Neural cell (in vitro differentiated cells): ENCODE measurements at regions not wholly inside any gene's neighbourhood (a gene's known extent, or its start where the extent isn't known, plus 50 kb on each side); places are given as distances from the start of the nearest gene placed in this dataset.

Experiments
- H2AFZ ChIP-seq: fragments of 200-600, 300-800 bp; sonication (generic), shearing (Covaris generic); 2 replicates; pipeline ENCODE4 v1.6.0; 2014; ENCODE audit warnings: low read depth, mild to moderate bottlenecking, antibody characterized with exemption, low read length, moderate library complexity
- H3F3A ChIP-seq: fragments of 200-600 bp; shearing (Covaris generic); 2 replicates; pipeline ENCODE4 v1.6.1; 2016; ENCODE audit warnings: mild to moderate bottlenecking, moderate library complexity, mixed read lengths, antibody characterized with exemption, low read length; ENCODE audit not compliant: insufficient read depth, poor library complexity, severe bottlenecking
- H3K27ac ChIP-seq: fragments of 200-600, 300-800 bp; sonication (generic), shearing (Covaris generic); 2 replicates; pipeline ENCODE4 v1.5.1; 2014; ENCODE audit warnings: mild to moderate bottlenecking, low read length, moderate library complexity
- H3K27me3 ChIP-seq: fragments of 300-800, 200-600 bp; sonication (generic), shearing (Covaris generic); 2 replicates; pipeline ENCODE4 v1.6.0; 2014; ENCODE audit warnings: mild to moderate bottlenecking, low read depth, low read length, moderate library complexity; ENCODE audit not compliant: insufficient read depth
- H3K36me3 ChIP-seq: fragments of 300-800, 200-600 bp; sonication (generic), shearing (Covaris generic); 2 replicates; pipeline ENCODE4 v1.5.1; 2014; ENCODE audit warnings: mild to moderate bottlenecking, antibody characterized with exemption, low read length, moderate library complexity; ENCODE audit not compliant: insufficient read depth
- H3K4me2 ChIP-seq: fragments of 300-800, 200-600 bp; sonication (generic), shearing (Covaris generic); 2 replicates; pipeline ENCODE4 v1.6.0; 2014; ENCODE audit warnings: mild to moderate bottlenecking, low read length
- H3K4me3 ChIP-seq: fragments of 300-800, 200-600 bp; sonication (generic), shearing (Covaris generic); 2 replicates; pipeline ENCODE4 v1.5.1; 2014; ENCODE audit warnings: mild to moderate bottlenecking, low read length, moderate library complexity
- H3K79me2 ChIP-seq: fragments of 200-600 bp; shearing (Covaris generic); replicated peaks from 2 replicates; pipeline ENCODE4 v1.6.0; 2014; ENCODE audit warnings: mild to moderate bottlenecking, low read length, moderate library complexity; ENCODE audit not compliant: insufficient read depth
- H3K9ac ChIP-seq: fragments of 300-800, 200-600 bp; sonication (generic), shearing (Covaris generic); 2 replicates; pipeline ENCODE4 v1.6.1; 2016; ENCODE audit warnings: mild to moderate bottlenecking, low read length, mixed read lengths
- H3K9me2 ChIP-seq: fragments of 200-600 bp; shearing (Covaris generic); 2 replicates; pipeline ENCODE4 v1.6.1; 2016; ENCODE audit warnings: mild to moderate bottlenecking, low read length, mixed read lengths; ENCODE audit not compliant: insufficient read depth
- H3K9me3 ChIP-seq: fragments of 200-600, 300-800 bp; sonication (generic), shearing (Covaris generic); 2 replicates; pipeline ENCODE4 v1.6.1; 2016; ENCODE audit warnings: mild to moderate bottlenecking, mixed run types, low read length, moderate library complexity, mixed read lengths
- H4K20me1 ChIP-seq: fragments of 200-600 bp; shearing (Covaris generic); 2 replicates; pipeline ENCODE4 v1.6.1; 2016; ENCODE audit warnings: mild to moderate bottlenecking, mixed run types; ENCODE audit not compliant: insufficient read depth
- CTCF ChIP-seq: fragments of 450-650 bp; IDR thresholded peaks from 2 replicates; pipeline ENCODE4 v1.5.1; 2014; ENCODE audit warnings: antibody characterized with exemption, mild to moderate bottlenecking, moderate library complexity; ENCODE audit not compliant: poor library complexity, severe bottlenecking
- EP300 ChIP-seq: fragments of 450-650 bp; conservative IDR thresholded peaks from 2 replicates; pipeline ENCODE4 v1.6.1; 2014; ENCODE audit warnings: antibody characterized with exemption, mild to moderate bottlenecking, moderate library complexity; ENCODE audit not compliant: poor library complexity, severe bottlenecking
- EZH2 ChIP-seq: fragments of 200-600, 300-800 bp; shearing (Covaris generic), sonication (generic); IDR thresholded peaks from 2 replicates; pipeline ENCODE4 v1.6.1; 2014; ENCODE audit warnings: antibody characterized with exemption, low read length, borderline replicate concordance, mild to moderate bottlenecking; ENCODE audit not compliant: insufficient read depth, poor library complexity, severe bottlenecking
- MXI1 ChIP-seq: fragments of 450-650 bp; conservative IDR thresholded peaks from 2 replicates; pipeline ENCODE4 v1.6.1; 2014; ENCODE audit warnings: antibody characterized with exemption, mild to moderate bottlenecking; ENCODE audit not compliant: poor library complexity, severe bottlenecking
- POLR2AphosphoS5 ChIP-seq: IDR thresholded peaks from 2 replicates; pipeline ENCODE4 v1.6.1; 2012
- RAD21 ChIP-seq: fragments of 450-650 bp; conservative IDR thresholded peaks from 2 replicates; pipeline ENCODE4 v1.6.1; 2014; ENCODE audit warnings: antibody characterized with exemption, mild to moderate bottlenecking, moderate library complexity
- REST ChIP-seq: IDR thresholded peaks from 2 replicates; pipeline ENCODE4 v1.6.1; 2012; ENCODE audit warnings: borderline replicate concordance
- SMC3 ChIP-seq: fragments of 450-650 bp; conservative IDR thresholded peaks from 2 replicates; pipeline ENCODE4 v1.6.1; 2014; ENCODE audit warnings: antibody characterized with exemption, mild to moderate bottlenecking, moderate library complexity; ENCODE audit not compliant: poor library complexity
- TAF1 ChIP-seq: IDR thresholded peaks from 2 replicates; pipeline ENCODE4 v1.6.1; 2012; ENCODE audit warnings: low read depth

GRCh38 chr12:3432176-3432742, 58.7 kb upstream of the PRMT8 start:
- TF ChIP-seq POLR2AphosphoS5 (no peak), MXI1 (no peak), EZH2 (no peak), TAF1 (no peak), EP300 (no peak), CTCF (no peak), REST (no peak), SMC3 (no peak), RAD21 (no peak)
- Histone ChIP-seq H3K4me2 (no peak overlapping the region), H4K20me1 (no peaks in the 10 kb centered on the region), H3F3A (no peaks in the 10 kb centered on the region), H3K9ac (no peak overlapping the region), H3K27ac (no peak overlapping the region), H3K4me3 (no peak overlapping the region), H3K27me3 (no peaks in the 10 kb centered on the region), H3K9me3 (no peaks in the 10 kb centered on the region), H3K79me2 (no peaks in the 10 kb centered on the region), H3K36me3 (no peaks in the 10 kb centered on the region), H2AFZ (no peak overlapping the region), H3K9me2 (no peaks in the 10 kb centered on the region)

GRCh38 chr12:3432868-3433267, 58.1 kb upstream of the PRMT8 start:
- H3K4me2 ChIP-seq: no peak overlapping the region
- H2AFZ ChIP-seq: no peak overlapping the region
- H3K36me3 ChIP-seq: no peaks in the 10 kb centered on the region

More at GRCh38 chr12:3432868-3433267, 58.1 kb upstream of the PRMT8 start:
- Histone ChIP-seq H4K20me1 (no peaks in the 10 kb centered on the region), H3K79me2 (no peaks in the 10 kb centered on the region), H3K9me3 (no peaks in the 10 kb centered on the region), H3K27ac (no peak overlapping the region), H3K4me3 (no peak overlapping the region), H3F3A (no peaks in the 10 kb centered on the region), H3K27me3 (no peaks in the 10 kb centered on the region), H3K9ac (no peak overlapping the region), H3K9me2 (no peaks in the 10 kb centered on the region)
- TF ChIP-seq MXI1: no peak
- TF ChIP-seq CTCF: no peak
- no peak for TF ChIP-seq POLR2AphosphoS5
- TF ChIP-seq SMC3: no peak
- TF ChIP-seq RAD21: no peak
- no peak for TF ChIP-seq EZH2
- TF ChIP-seq TAF1: no peak
